HG03139 (cell line): ENCODE measurements at regions not wholly inside any gene's neighbourhood (a gene's known extent, or its start where the extent isn't known, plus 50 kb on each side); places are given as distances from the start of the nearest gene placed in this dataset.
A peak's percentile ranks its signal among the peaks of the same experiment; 100 is the strongest.
"Not testable (repeated sequence)": the region's sequence is repeated elsewhere in the genome, so short reads cannot be mapped to it uniquely, and the experiment has no call there.

Experiments used
- ATAC-seq: cut with Tn5 transposase; IDR thresholded peaks from one replicate; pipeline ENCODE4 v1.9.1; 2021; ENCODE audit not compliant: unreplicated experiment

GRCh38 chr6:40162074-40162473, 227.8 kb upstream of the MOCS1 start:
- no peak for ATAC-seq

- no peak for ATAC-seq
Measured at GRCh38 chr6:40160826-40161225, 226.6 kb upstream of the MOCS1 start.

GRCh38 chr6:40159865-40160264, 225.6 kb upstream of the MOCS1 start:
- ATAC-seq: no peak

- no peak for ATAC-seq
Measured at GRCh38 chr6:40152701-40153436, 218.6 kb upstream of the MOCS1 start.

GRCh38 chr6:40152196-40152595, 217.9 kb upstream of the MOCS1 start:
- ATAC-seq: no peak

- ATAC-seq: peak; percentile 96
Measured at GRCh38 chr6:40148882-40149573, 214.8 kb upstream of the MOCS1 start.

- ATAC-seq: no peak
Measured at GRCh38 chr6:40146902-40147301, 212.6 kb upstream of the MOCS1 start.

- ATAC-seq: no peak
Measured at GRCh38 chr6:40139447-40139846, 205.2 kb upstream of the MOCS1 start.

GRCh38 chr6:40138273-40138720, 204.0 kb upstream of the MOCS1 start:
- no peak for ATAC-seq

- ATAC-seq: no peak
Measured at GRCh38 chr6:40135491-40136072, 201.3 kb upstream of the MOCS1 start.

GRCh38 chr6:40133981-40134380, 199.7 kb upstream of the MOCS1 start:
- ATAC-seq: not testable (repeated sequence)

- no peak for ATAC-seq
Measured at GRCh38 chr6:40131675-40132074, 197.4 kb upstream of the MOCS1 start.

- no peak for ATAC-seq
Measured at GRCh38 chr6:40128127-40128526, 193.9 kb upstream of the MOCS1 start.

- ATAC-seq: no peak
Measured at GRCh38 chr6:40125680-40126394, 191.6 kb upstream of the MOCS1 start.

GRCh38 chr6:40124924-40125323, 190.7 kb upstream of the MOCS1 start:
- ATAC-seq: no peak

GRCh38 chr6:40116832-40117231, 182.6 kb upstream of the MOCS1 start:
- no peak for ATAC-seq

GRCh38 chr6:40112350-40112749, 178.1 kb upstream of the MOCS1 start:
- no peak for ATAC-seq

- no peak for ATAC-seq
Measured at GRCh38 chr6:40108736-40109135, 174.5 kb upstream of the MOCS1 start.

GRCh38 chr6:40106840-40107239, 172.6 kb upstream of the MOCS1 start:
- no peak for ATAC-seq

GRCh38 chr6:40098774-40099173, 164.5 kb upstream of the MOCS1 start:
- no peak for ATAC-seq

GRCh38 chr6:40097590-40097989, 163.3 kb upstream of the MOCS1 start:
- ATAC-seq: no peak
